Uterus (tissue), 3 donors: ENCODE measurements at regions not wholly inside any gene's neighbourhood (a gene's known extent, or its start where the extent isn't known, plus 50 kb on each side); places are given as distances from the start of the nearest gene placed in this dataset.

ENCODE experiments used
- DNase-seq, 2 donors: peaks; one replicate each; pipeline ENCODE4 v3.0.0-alpha.2; 2019 to 2020
- H3K27ac ChIP-seq, 2 donors: fragments of 200-600 bp; sonication (generic); 1 replicate in 1 of 2; 2 replicates in 1 of 2; pipeline ENCODE4 v1.5.1; 2016 to 2018
- H3K27me3 ChIP-seq, 2 donors: fragments of 200-600 bp; sonication (generic); one replicate each; pipeline ENCODE4 v1.5.1; 2018 to 2019; ENCODE audit warnings: control low read depth in 1 of 2
- H3K36me3 ChIP-seq, 2 donors: fragments of 200-600 bp; sonication (generic); one replicate each; pipeline ENCODE4 v1.5.1; 2019; ENCODE audit warnings: control low read depth in 1 of 2
- H3K4me1 ChIP-seq, 2 donors: fragments of 200-600 bp; sonication (generic); one replicate each; pipeline ENCODE4 v1.5.1; 2018 to 2019; ENCODE audit warnings: control low read depth in 1 of 2
- H3K4me3 ChIP-seq, 2 donors: fragments of 200-600 bp; sonication (generic); 1 replicate in 1 of 2; 2 replicates in 1 of 2; pipeline ENCODE4 v1.5.1; 2018 to 2019; ENCODE audit warnings: mild to moderate bottlenecking in 1 of 2
- H3K9me3 ChIP-seq, 2 donors: fragments of 200-600 bp; sonication (generic); one replicate each; pipeline ENCODE4 v1.5.1; 2019; ENCODE audit warnings: control low read depth in 1 of 2
- POLR2A ChIP-seq, 2 donors: fragments of 450-650 bp; IDR thresholded peaks; one replicate each; pipeline ENCODE4 v1.6.1; 2016; ENCODE audit warnings: antibody characterized with exemption in 2 of 2, mild to moderate bottlenecking in 1 of 2, moderate library complexity in 1 of 2
- intact Hi-C: fragments of 100-400 bp; cut with DNase I; formaldehyde crosslinking; loops from one replicate; pipeline ENCODE4 v1.15.1; 2023; ENCODE audit warnings: low total_unique reads
- TF ChIP-seq, protein P1 (sequence below), 4 experiments: fragments of 200-600 bp in 2 of 4; fragments of 450-650 bp in 2 of 4; sonication (generic) in 2 of 4; IDR thresholded peaks; one replicate each; pipeline ENCODE4 v1.5.1; 2016 to 2019; ENCODE audit warnings: antibody characterized with exemption in 4 of 4, mild to moderate bottlenecking in 2 of 4, moderate library complexity in 1 of 4
- donor health status: DM: yes; HTN: yes; CAD: no.

DNA sequence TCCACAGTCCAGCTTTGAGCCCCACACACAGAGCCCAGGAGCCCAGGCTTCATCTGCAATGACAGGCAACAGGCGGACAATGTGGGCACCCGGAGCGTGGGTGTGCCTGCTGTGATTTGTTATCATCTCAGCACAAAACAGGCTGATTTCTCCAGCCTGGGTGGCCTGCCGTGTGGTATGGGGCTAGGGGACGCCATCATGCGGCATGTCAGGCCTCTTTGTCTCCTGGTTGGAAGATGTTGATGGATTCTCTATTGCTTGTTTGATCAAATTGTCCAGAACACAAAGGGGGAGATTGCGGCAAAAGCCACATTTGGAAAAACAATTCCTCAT lies 147.1 kb downstream of the KIF26A start:
- no peak for DNase-seq
- TF ChIP-seq, protein P1, sequence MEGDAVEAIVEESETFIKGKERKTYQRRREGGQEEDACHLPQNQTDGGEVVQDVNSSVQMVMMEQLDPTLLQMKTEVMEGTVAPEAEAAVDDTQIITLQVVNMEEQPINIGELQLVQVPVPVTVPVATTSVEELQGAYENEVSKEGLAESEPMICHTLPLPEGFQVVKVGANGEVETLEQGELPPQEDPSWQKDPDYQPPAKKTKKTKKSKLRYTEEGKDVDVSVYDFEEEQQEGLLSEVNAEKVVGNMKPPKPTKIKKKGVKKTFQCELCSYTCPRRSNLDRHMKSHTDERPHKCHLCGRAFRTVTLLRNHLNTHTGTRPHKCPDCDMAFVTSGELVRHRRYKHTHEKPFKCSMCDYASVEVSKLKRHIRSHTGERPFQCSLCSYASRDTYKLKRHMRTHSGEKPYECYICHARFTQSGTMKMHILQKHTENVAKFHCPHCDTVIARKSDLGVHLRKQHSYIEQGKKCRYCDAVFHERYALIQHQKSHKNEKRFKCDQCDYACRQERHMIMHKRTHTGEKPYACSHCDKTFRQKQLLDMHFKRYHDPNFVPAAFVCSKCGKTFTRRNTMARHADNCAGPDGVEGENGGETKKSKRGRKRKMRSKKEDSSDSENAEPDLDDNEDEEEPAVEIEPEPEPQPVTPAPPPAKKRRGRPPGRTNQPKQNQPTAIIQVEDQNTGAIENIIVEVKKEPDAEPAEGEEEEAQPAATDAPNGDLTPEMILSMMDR (IDR thresholded peaks at IDR 0.05): no peak
- TF ChIP-seq POLR2A (IDR thresholded peaks at IDR 0.05): no peak
- H3K9me3 ChIP-seq: no peaks in the 10 kb centered on the region
- no peaks in the 10 kb centered on the region for H3K27me3 ChIP-seq
- no peaks in the 10 kb centered on the region for H3K36me3 ChIP-seq
- intact Hi-C loops: no loop called here
- H3K27ac ChIP-seq: no peak overlapping the region
- no peaks in the 10 kb centered on the region for H3K4me1 ChIP-seq
- H3K4me3 ChIP-seq: no peak overlapping the region

DNA sequence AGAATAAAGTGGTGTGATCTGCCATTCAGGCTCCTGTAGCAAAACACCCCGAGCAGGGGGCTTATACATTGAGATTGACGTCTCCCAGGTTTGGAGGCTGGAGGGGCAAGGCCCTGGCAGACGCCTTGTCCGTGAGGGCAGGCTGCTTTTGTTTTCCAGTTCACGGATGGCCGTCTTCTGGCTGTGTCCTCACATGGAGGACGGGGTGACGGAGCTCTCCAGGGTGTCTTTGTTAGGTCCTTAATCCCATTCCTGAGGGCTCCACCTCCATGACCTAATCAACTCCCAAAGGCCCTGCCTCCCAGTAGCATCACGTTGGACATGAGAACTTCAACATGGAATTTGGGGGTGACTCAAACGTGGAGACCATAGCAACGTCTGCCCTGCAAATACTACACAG lies 147.7 kb downstream of the KIF26A start:
- H3K36me3 ChIP-seq: no peaks in the 10 kb centered on the region
- H3K27ac ChIP-seq: no peak overlapping the region
- no peaks in the 10 kb centered on the region for H3K4me1 ChIP-seq
- no peak for DNase-seq
- H3K27me3 ChIP-seq: no peaks in the 10 kb centered on the region
- no peaks in the 10 kb centered on the region for H3K9me3 ChIP-seq
- intact Hi-C loops: no loop called here
- TF ChIP-seq, protein P1 (IDR thresholded peaks at IDR 0.05): no peak
- TF ChIP-seq POLR2A (IDR thresholded peaks at IDR 0.05): no peak
- no peak overlapping the region for H3K4me3 ChIP-seq

DNA sequence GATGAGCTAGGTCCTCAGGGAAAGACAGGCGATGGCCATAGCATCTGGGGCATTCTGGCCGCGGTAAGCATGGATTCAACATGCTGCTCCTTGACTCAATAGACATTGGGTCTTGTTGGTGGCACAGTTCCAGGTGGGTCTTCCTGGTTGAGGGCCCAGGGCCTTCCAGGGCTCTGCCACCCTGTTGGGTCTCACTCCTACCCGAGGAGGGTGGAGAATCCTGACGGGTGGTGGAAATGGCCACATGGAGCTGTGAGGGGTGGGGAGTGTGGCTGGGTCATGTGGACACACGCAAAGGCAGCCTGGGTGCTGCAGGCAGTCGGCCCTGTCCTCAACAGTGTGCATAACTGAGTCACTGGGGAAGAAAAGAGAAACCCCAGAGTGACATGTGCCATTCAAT lies 148.1 kb downstream of the KIF26A start:
- Histone ChIP-seq H3K4me1 (no peaks in the 10 kb centered on the region), H3K27me3 (no peaks in the 10 kb centered on the region), H3K27ac (no peak overlapping the region), H3K36me3 (no peaks in the 10 kb centered on the region), H3K9me3 (no peaks in the 10 kb centered on the region), H3K4me3 (no peak overlapping the region)
- no peak for DNase-seq
- intact Hi-C loops: no loop called here
- no peak for TF ChIP-seq POLR2A (IDR thresholded peaks at IDR 0.05)
- TF ChIP-seq, protein P1 (IDR thresholded peaks at IDR 0.05): no peak

DNA sequence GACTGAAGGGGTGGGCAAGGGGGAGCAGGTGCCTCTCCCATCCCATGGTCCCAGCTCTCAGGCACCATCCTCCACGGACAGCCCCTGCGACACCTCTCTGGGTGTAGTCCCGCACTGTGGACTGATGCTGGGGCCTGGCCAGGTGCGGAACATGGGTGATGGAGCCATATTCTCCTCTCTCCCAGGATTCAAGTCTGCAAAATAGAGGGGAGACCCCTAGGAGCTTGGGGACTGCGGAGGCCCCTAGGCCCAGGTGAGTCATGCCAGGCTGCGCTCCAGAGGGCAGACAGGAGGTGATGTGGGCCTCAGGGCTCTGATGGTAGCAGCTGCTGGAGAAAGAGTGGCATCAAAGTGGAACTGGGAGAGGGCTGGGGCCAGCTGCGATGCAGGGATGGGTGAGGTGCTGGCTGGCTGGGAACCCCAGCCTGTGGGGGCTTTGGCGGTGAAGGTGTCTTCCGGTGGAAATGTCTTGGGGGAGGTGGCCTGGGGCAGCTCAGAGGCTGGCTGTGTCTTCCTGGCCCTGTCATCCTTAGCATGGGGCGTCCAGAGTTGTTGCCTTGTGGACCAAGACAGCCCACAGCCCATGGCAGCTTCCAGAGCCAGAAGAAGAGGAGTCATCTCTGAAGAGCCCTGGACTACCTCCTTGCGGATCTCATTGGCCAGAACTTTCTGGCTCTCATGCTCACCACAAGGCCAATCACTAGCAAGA lies 149.1 kb downstream of the KIF26A start:
- no peak for DNase-seq

DNA sequence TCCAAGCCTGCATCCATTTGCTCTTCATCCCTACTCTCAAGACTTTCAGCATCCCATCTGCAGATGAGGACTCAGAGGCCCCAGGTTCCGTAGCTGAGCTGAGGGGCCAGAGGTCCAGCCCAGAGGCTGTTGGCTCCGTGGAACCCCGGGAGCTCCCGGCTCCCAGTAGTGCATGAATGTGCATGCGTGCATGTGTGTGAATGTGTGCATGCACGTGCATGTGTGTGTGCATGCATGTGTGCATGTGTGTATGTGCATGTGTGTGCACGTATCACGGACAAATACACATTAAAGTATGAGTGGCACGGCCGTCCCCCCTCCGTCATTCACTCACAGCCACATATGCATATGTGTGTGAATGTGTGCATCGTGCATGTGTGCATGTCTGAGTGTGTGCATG lies 149.9 kb downstream of the KIF26A start:
- intact Hi-C loops: no loop called here
- Histone ChIP-seq H3K4me1 (no peaks in the 10 kb centered on the region), H3K9me3 (no peaks in the 10 kb centered on the region), H3K27me3 (no peaks in the 10 kb centered on the region), H3K4me3 (no peak overlapping the region), H3K36me3 (no peaks in the 10 kb centered on the region), H3K27ac (no peak overlapping the region)
- TF ChIP-seq, protein P1 (IDR thresholded peaks at IDR 0.05): no peak
- no peak for TF ChIP-seq POLR2A (IDR thresholded peaks at IDR 0.05)
- no peak for DNase-seq

More for the DNA sequence above, 149.1 kb downstream of the KIF26A start:
- Histone ChIP-seq H3K9me3 (no peaks in the 10 kb centered on the region), H3K27me3 (no peaks in the 10 kb centered on the region), H3K27ac (no peak overlapping the region), H3K4me1 (no peaks in the 10 kb centered on the region), H3K4me3 (no peak overlapping the region), H3K36me3 (no peaks in the 10 kb centered on the region)
- intact Hi-C loops: no loop called here
- TF ChIP-seq POLR2A (IDR thresholded peaks at IDR 0.05): no peak
- TF ChIP-seq, protein P1 (IDR thresholded peaks at IDR 0.05): no peak
